ENCODE measurements at regions not wholly inside any gene's neighbourhood (a gene's known extent, or its start where the extent isn't known, plus 50 kb on each side); places are given as distances from the start of the nearest gene placed in this dataset.

- Histone ChIP-seq H3K4me2 (ENCODE audit: insufficient read depth, low read length, poor library complexity, severe bottlenecking) (no peak overlapping the region), H3K4me3 (ENCODE audit: low read length in 2 of 2) (no peak overlapping the region), H3K9ac (ENCODE audit: low read depth, low read length, poor library complexity) (no peak overlapping the region), H2BK5ac (ENCODE audit: low read length) (no peak overlapping the region), H3K14ac (ENCODE audit: low read length) (no peak overlapping the region), H3K27ac (replicated peaks; ENCODE audit: low read length) (no peak overlapping the region), H2BK12ac (ENCODE audit: low read length) (no peak overlapping the region), H3K23ac (ENCODE audit: low read depth, low read length, poor library complexity) (no peak overlapping the region), H4K8ac (ENCODE audit: low read depth, low read length) (no peak overlapping the region), H4K91ac (ENCODE audit: low read depth, low read length, poor library complexity) (no peak overlapping the region), H2BK120ac (ENCODE audit: low read depth, low read length) (no peak overlapping the region), H2AK5ac (ENCODE audit: low read depth, low read length) (peak overlapping the region; percentile 51), H3K36me3 (replicated peaks in 1 of 2; ENCODE audit: control insufficient read depth in 2 of 2, insufficient read depth in 2 of 2, low read length in 2 of 2) (no peaks in the 10 kb centered on the region), H3K4me1 (ENCODE audit: control insufficient read depth in 2 of 2, insufficient read depth in 1 of 2, low read depth in 1 of 2, low read length in 2 of 2) (peaks cover 2 to 4% of the 10 kb centered on the region in 2 donors), H2AFZ (ENCODE audit: low read length) (no peak overlapping the region), H3K18ac (ENCODE audit: low read length) (no peak overlapping the region), H3K79me1 (ENCODE audit: low read depth, low read length) (no peaks in the 10 kb centered on the region), H3K9me3 (replicated peaks in 1 of 2; ENCODE audit: control insufficient read depth in 2 of 2, insufficient read depth in 1 of 2, low read depth in 1 of 2, low read length in 2 of 2) (no peaks in the 10 kb centered on the region), H3K4ac (ENCODE audit: low read length) (no peak overlapping the region), H3K27me3 (ENCODE audit: control insufficient read depth in 3 of 3, insufficient read depth in 3 of 3, low read depth in 1 of 3, low read length in 3 of 3) (no peaks in the 10 kb centered on the region), H2BK15ac (ENCODE audit: low read length) (peak overlapping the region; percentile 60)
- DNase-seq (ENCODE audit: low spot score): no peak
- no CpG with 5 or more reads among the region's 6 CpGs for WGBS, 2 donors (ENCODE audit: extremely low coverage in 2 of 2, insufficient read length in 2 of 2, insufficient replicate concordance in 1 of 2)
These were observed 121.6 kb upstream of the SPACA1 start for GRCh38 chr6:87926072-87926471.

- no peak overlapping the region for H2BK12ac ChIP-seq (ENCODE audit: low read length)
- H3K27ac ChIP-seq (replicated peaks; ENCODE audit: low read length): no peak overlapping the region
- no peak overlapping the region for H2BK120ac ChIP-seq (ENCODE audit: low read depth, low read length)
- no peak overlapping the region for H3K9ac ChIP-seq (ENCODE audit: low read depth, low read length, poor library complexity)
- no peak overlapping the region for H4K91ac ChIP-seq (ENCODE audit: low read depth, low read length, poor library complexity)
- H2BK15ac ChIP-seq (ENCODE audit: low read length): peak overlapping the region; percentile 60
- H3K14ac ChIP-seq (ENCODE audit: low read length): no peak overlapping the region
- WGBS, 2 donors (ENCODE audit: extremely low coverage in 2 of 2, insufficient read length in 2 of 2, insufficient replicate concordance in 1 of 2): no CpG with 5 or more reads among the region's 7 CpGs
- no peaks in the 10 kb centered on the region for H3K36me3 ChIP-seq (replicated peaks in 1 of 2; ENCODE audit: control insufficient read depth in 2 of 2, insufficient read depth in 2 of 2, low read length in 2 of 2)
- H2BK5ac ChIP-seq (ENCODE audit: low read length): no peak overlapping the region
- H3K4me2 ChIP-seq (ENCODE audit: insufficient read depth, low read length, poor library complexity, severe bottlenecking): no peak overlapping the region
- no peak overlapping the region for H4K8ac ChIP-seq (ENCODE audit: low read depth, low read length)
- H3K4me1 ChIP-seq (ENCODE audit: control insufficient read depth in 2 of 2, insufficient read depth in 1 of 2, low read depth in 1 of 2, low read length in 2 of 2): peaks cover 2 to 4% of the 10 kb centered on the region in 2 donors
- H3K79me1 ChIP-seq (ENCODE audit: low read depth, low read length): no peaks in the 10 kb centered on the region
- no peak overlapping the region for H2AFZ ChIP-seq (ENCODE audit: low read length)
- no peak for DNase-seq (ENCODE audit: low spot score)
- H3K23ac ChIP-seq (ENCODE audit: low read depth, low read length, poor library complexity): no peak overlapping the region
- H3K18ac ChIP-seq (ENCODE audit: low read length): peak overlapping the region; percentile 34
- H2AK5ac ChIP-seq (ENCODE audit: low read depth, low read length): peak overlapping the region; percentile 51
- no peaks in the 10 kb centered on the region for H3K27me3 ChIP-seq (ENCODE audit: control insufficient read depth in 3 of 3, insufficient read depth in 3 of 3, low read depth in 1 of 3, low read length in 3 of 3)
- H3K9me3 ChIP-seq (replicated peaks in 1 of 2; ENCODE audit: control insufficient read depth in 2 of 2, insufficient read depth in 1 of 2, low read depth in 1 of 2, low read length in 2 of 2): no peaks in the 10 kb centered on the region
- H3K4ac ChIP-seq (ENCODE audit: low read length): no peak overlapping the region
- H3K4me3 ChIP-seq (ENCODE audit: low read length in 2 of 2): no peak overlapping the region
These were observed 122.1 kb upstream of the SPACA1 start for GRCh38 chr6:87925373-87926060.

- Histone ChIP-seq H3K4ac (ENCODE audit: low read length) (no peak overlapping the region), H3K23ac (ENCODE audit: low read depth, low read length, poor library complexity) (no peak overlapping the region), H4K8ac (ENCODE audit: low read depth, low read length) (no peak overlapping the region), H2BK15ac (ENCODE audit: low read length) (no peak overlapping the region), H2AK5ac (ENCODE audit: low read depth, low read length) (no peak overlapping the region), H3K4me3 (ENCODE audit: low read length in 2 of 2) (no peak overlapping the region), H2BK5ac (ENCODE audit: low read length) (no peak overlapping the region), H2AFZ (ENCODE audit: low read length) (no peak overlapping the region), H3K27ac (replicated peaks; ENCODE audit: low read length) (no peak overlapping the region), H3K14ac (ENCODE audit: low read length) (no peak overlapping the region), H2BK12ac (ENCODE audit: low read length) (no peak overlapping the region), H3K9ac (ENCODE audit: low read depth, low read length, poor library complexity) (no peak overlapping the region), H3K79me1 (ENCODE audit: low read depth, low read length) (no peaks in the 10 kb centered on the region), H3K4me1 (ENCODE audit: control insufficient read depth in 2 of 2, insufficient read depth in 1 of 2, low read depth in 1 of 2, low read length in 2 of 2) (peaks cover 0 to 2% of the 10 kb centered on the region in 2 donors), H3K9me3 (replicated peaks in 1 of 2; ENCODE audit: control insufficient read depth in 2 of 2, insufficient read depth in 1 of 2, low read depth in 1 of 2, low read length in 2 of 2) (no peaks in the 10 kb centered on the region), H4K91ac (ENCODE audit: low read depth, low read length, poor library complexity) (no peak overlapping the region), H3K27me3 (ENCODE audit: control insufficient read depth in 3 of 3, insufficient read depth in 3 of 3, low read depth in 1 of 3, low read length in 3 of 3) (no peaks in the 10 kb centered on the region), H3K4me2 (ENCODE audit: insufficient read depth, low read length, poor library complexity, severe bottlenecking) (no peak overlapping the region), H2BK120ac (ENCODE audit: low read depth, low read length) (no peak overlapping the region), H3K18ac (ENCODE audit: low read length) (no peak overlapping the region), H3K36me3 (replicated peaks in 1 of 2; ENCODE audit: control insufficient read depth in 2 of 2, insufficient read depth in 2 of 2, low read length in 2 of 2) (no peaks in the 10 kb centered on the region)
- WGBS, 2 donors (ENCODE audit: extremely low coverage in 2 of 2, insufficient read length in 2 of 2, insufficient replicate concordance in 1 of 2): no CpG with 5 or more reads among the region's 7 CpGs
- no peak for DNase-seq (ENCODE audit: low spot score)
These were observed 124.1 kb upstream of the SPACA1 start for GRCh38 chr6:87923389-87924050.

GRCh38 chr6:87922947-87923330 is 124.7 kb upstream of the SPACA1 start:
- Histone ChIP-seq H2AFZ (ENCODE audit: low read length) (no peak overlapping the region), H3K4me3 (ENCODE audit: low read length in 2 of 2) (no peak overlapping the region), H3K4me1 (ENCODE audit: control insufficient read depth in 2 of 2, insufficient read depth in 1 of 2, low read depth in 1 of 2, low read length in 2 of 2) (peaks cover 0 to 2% of the 10 kb centered on the region in 2 donors), H3K27me3 (ENCODE audit: control insufficient read depth in 3 of 3, insufficient read depth in 3 of 3, low read depth in 1 of 3, low read length in 3 of 3) (no peaks in the 10 kb centered on the region), H2BK5ac (ENCODE audit: low read length) (no peak overlapping the region), H2BK120ac (ENCODE audit: low read depth, low read length) (no peak overlapping the region), H4K91ac (ENCODE audit: low read depth, low read length, poor library complexity) (no peak overlapping the region), H3K4me2 (ENCODE audit: insufficient read depth, low read length, poor library complexity, severe bottlenecking) (no peak overlapping the region), H3K79me1 (ENCODE audit: low read depth, low read length) (no peaks in the 10 kb centered on the region), H3K9me3 (replicated peaks in 1 of 2; ENCODE audit: control insufficient read depth in 2 of 2, insufficient read depth in 1 of 2, low read depth in 1 of 2, low read length in 2 of 2) (no peaks in the 10 kb centered on the region), H4K8ac (ENCODE audit: low read depth, low read length) (no peak overlapping the region), H3K23ac (ENCODE audit: low read depth, low read length, poor library complexity) (no peak overlapping the region), H3K36me3 (replicated peaks in 1 of 2; ENCODE audit: control insufficient read depth in 2 of 2, insufficient read depth in 2 of 2, low read length in 2 of 2) (no peaks in the 10 kb centered on the region), H3K4ac (ENCODE audit: low read length) (no peak overlapping the region), H2BK15ac (ENCODE audit: low read length) (no peak overlapping the region), H3K18ac (ENCODE audit: low read length) (no peak overlapping the region), H3K14ac (ENCODE audit: low read length) (no peak overlapping the region), H2BK12ac (ENCODE audit: low read length) (no peak overlapping the region), H3K9ac (ENCODE audit: low read depth, low read length, poor library complexity) (no peak overlapping the region), H2AK5ac (ENCODE audit: low read depth, low read length) (no peak overlapping the region), H3K27ac (replicated peaks; ENCODE audit: low read length) (no peak overlapping the region)
- WGBS, 2 donors (ENCODE audit: extremely low coverage in 2 of 2, insufficient read length in 2 of 2, insufficient replicate concordance in 1 of 2): no CpG with 5 or more reads among the region's 2 CpGs
- DNase-seq (ENCODE audit: low spot score): no peak

Data from neuronal stem cell (in vitro differentiated cells).